Endothelial cell of umbilical vein (primary cell): ENCODE measurements at regions not wholly inside any gene's neighbourhood (a gene's known extent, or its start where the extent isn't known, plus 50 kb on each side); places are given as distances from the start of the nearest gene placed in this dataset.

Experiments
- BruUV-seq: library from RNA; stranded (reverse); fragments of 400-500 nt; replicated peaks from 2 replicates; lab custom pipeline; 2021; lab: Mats Ljungman, UMichigan
- CTCF ChIA-PET: fragments of 300-600, 350-600 bp; sonication (Branson Sonifier 250); formaldehyde crosslinking; loops from one replicate; lab custom pipeline; 2021; ENCODE audit warnings: antibody characterized with exemption, inconsistent platforms; lab: Charles Lee
- POLR2A ChIA-PET: fragments of 300-600, 350-600 bp; sonication (Branson Sonifier 250); formaldehyde crosslinking; loops from one replicate; lab custom pipeline; 2021; ENCODE audit warnings: antibody characterized with exemption, inconsistent platforms; lab: Charles Lee
- DNase-seq: peaks from one replicate; pipeline ENCODE4 v3.0.0-alpha.2; 2011; ENCODE audit warnings: low read depth, low spot score
- FAIRE-seq: peaks from 2 replicates; lab custom pipeline; 2011; peaks lifted over from hg19 to GRCh38; lab: Jason Lieb, UNC
- H2AFZ ChIP-seq: 2 replicates; pipeline ENCODE4 v1.6.0; 2012; ENCODE audit warnings: low read depth, low read length, control low read depth, inconsistent platforms
- H3K27ac ChIP-seq: 2 replicates; pipeline ENCODE4 v1.5.1; 2011; ENCODE audit warnings: low read depth, mild to moderate bottlenecking, control low read depth, low read length, moderate library complexity; ENCODE audit not compliant: insufficient read depth
- H3K27me3 ChIP-seq, 2 experiments: 2 replicates each; pipeline versions ENCODE4 v1.6.0 to v1.6.1; 2011; ENCODE audit warnings: low read length in 2 of 2, mixed read lengths in 1 of 2; ENCODE audit not compliant: control insufficient read depth in 2 of 2, insufficient read depth in 2 of 2
- H3K36me3 ChIP-seq, 2 experiments: 2 replicates in 1 of 2; 3 replicates in 1 of 2; pipeline ENCODE4 v1.5.1; 2011; ENCODE audit warnings: low read length in 2 of 2, mild to moderate bottlenecking in 1 of 2, moderate library complexity in 1 of 2; ENCODE audit not compliant: control insufficient read depth in 2 of 2, insufficient read depth in 2 of 2; ENCODE audit errors: extremely low read depth in 1 of 2
- H3K4me1 ChIP-seq: 3 replicates; pipeline ENCODE4 v1.5.1; 2011; ENCODE audit warnings: mild to moderate bottlenecking, low read length; ENCODE audit not compliant: control insufficient read depth, insufficient read depth; ENCODE audit errors: extremely low read depth
- H3K4me2 ChIP-seq: 2 replicates; pipeline ENCODE4 v1.6.1; 2011; ENCODE audit warnings: low read length, control low read depth, mixed read lengths; ENCODE audit not compliant: insufficient read depth
- H3K4me3 ChIP-seq, 3 experiments: fragments of 200-600 bp in 1 of 3; sonication (generic), shearing (Covaris generic) in 1 of 3; replicated peaks in 1 of 3; 2 replicates each; pipeline ENCODE4 v1.5.1; 2011 to 2016; ENCODE audit warnings: control low read depth in 3 of 3, low read length in 3 of 3, mild to moderate bottlenecking in 2 of 3, inconsistent platforms in 1 of 3, low read depth in 1 of 3, moderate library complexity in 1 of 3; ENCODE audit not compliant: insufficient read depth in 1 of 3
- H3K79me2 ChIP-seq: 2 replicates; pipeline ENCODE4 v1.6.0; 2012; ENCODE audit warnings: low read length, inconsistent platforms; ENCODE audit not compliant: control insufficient read depth, insufficient read depth
- H3K9ac ChIP-seq: replicated peaks from 2 replicates; pipeline ENCODE3; 2011; ENCODE audit warnings: low read length, control low read depth; ENCODE audit not compliant: insufficient read depth; ENCODE audit errors: extremely low read depth
- H3K9me1 ChIP-seq: replicated peaks from 3 replicates; pipeline ENCODE4 v1.6.0; 2011; ENCODE audit warnings: mild to moderate bottlenecking, low read length; ENCODE audit not compliant: control insufficient read depth, insufficient read depth; ENCODE audit errors: extremely low read depth
- H3K9me3 ChIP-seq: replicated peaks from 2 replicates; pipeline ENCODE4 v1.5.1; 2012; ENCODE audit warnings: low read length, inconsistent platforms; ENCODE audit not compliant: control insufficient read depth, insufficient read depth
- H4K20me1 ChIP-seq: replicated peaks from 2 replicates; pipeline ENCODE3; 2011; ENCODE audit warnings: mild to moderate bottlenecking, low read length; ENCODE audit not compliant: control insufficient read depth, insufficient read depth; ENCODE audit errors: extremely low read depth
- CTCF ChIP-seq, 2 donors: IDR thresholded peaks; 1 replicate in 1 of 2; 2 replicates in 1 of 2; pipeline ENCODE4 v1.5.1; 2011; ENCODE audit warnings: low read length in 2 of 2, mild to moderate bottlenecking in 2 of 2, moderate library complexity in 2 of 2, control low read depth in 1 of 2, inconsistent platforms in 1 of 2, low read depth in 1 of 2; ENCODE audit not compliant: insufficient read depth in 1 of 2; ENCODE audit errors: extremely low read depth in 1 of 2
- EZH2 ChIP-seq: IDR thresholded peaks from 2 replicates; pipeline ENCODE4 v1.6.1; 2012; ENCODE audit warnings: borderline replicate concordance, low read depth, mild to moderate bottlenecking, moderate library complexity, low read length, inconsistent platforms; ENCODE audit not compliant: severe bottlenecking
- FOS ChIP-seq: IDR thresholded peaks from 2 replicates; pipeline ENCODE4 v1.6.1; 2011; ENCODE audit warnings: mild to moderate bottlenecking, low read length, moderate library complexity, borderline replicate concordance; ENCODE audit not compliant: insufficient read depth
- GATA2 ChIP-seq: IDR thresholded peaks from 2 replicates; pipeline ENCODE4 v1.7.0; 2011; ENCODE audit warnings: low read depth, mild to moderate bottlenecking, moderate library complexity, mixed read lengths, low read length; ENCODE audit not compliant: insufficient read length, insufficient read depth
- JUN ChIP-seq: IDR thresholded peaks from 2 replicates; pipeline ENCODE4 v1.6.1; 2011; ENCODE audit warnings: borderline replicate concordance, low read depth; ENCODE audit not compliant: insufficient read length, insufficient read depth
- MYC ChIP-seq: IDR thresholded peaks from one replicate; pipeline ENCODE4 v1.6.1; 2011; ENCODE audit warnings: mild to moderate bottlenecking, low read depth, low read length
- POLR2A ChIP-seq: IDR thresholded peaks from 2 replicates; pipeline ENCODE4 v1.6.1; 2012; ENCODE audit warnings: low read depth, mild to moderate bottlenecking, control low read depth, low read length
- POLR2AphosphoS5 ChIP-seq: IDR thresholded peaks from 2 replicates; pipeline ENCODE4 v1.6.1; 2012; ENCODE audit warnings: low read depth, mild to moderate bottlenecking, control low read depth, low read length, moderate library complexity; ENCODE audit not compliant: insufficient read depth
- dilution Hi-C: fragments of 300-500 bp; cut with MboI; formaldehyde crosslinking; loops from one replicate; pipeline ENCODE4 v1.15.0; 2019; ENCODE audit warnings: low sequenced_read_pairs; ENCODE audit not compliant: extremely low pct_ligation_motif_present
- intact Hi-C: fragments of 100-400 bp; cut with micrococcal nuclease; formaldehyde crosslinking; loops from one replicate; pipeline ENCODE4 v1.10.0; 2022
- TF ChIP-seq, protein P1 (sequence below): IDR thresholded peaks from 2 replicates; pipeline ENCODE4 v1.6.1; 2011; ENCODE audit not compliant: insufficient read depth, insufficient read length

- ChIA-PET POLR2A (no interaction called here), CTCF (no interaction called here)
- H3K4me2 ChIP-seq: no peak overlapping the region
- no peak overlapping the region for H2AFZ ChIP-seq
- no peaks in the 10 kb centered on the region for H3K9me1 ChIP-seq
- no peaks in the 10 kb centered on the region for H3K9me3 ChIP-seq
- no peak overlapping the region for H3K4me3 ChIP-seq
- no peaks in the 10 kb centered on the region for H3K36me3 ChIP-seq
- intact Hi-C loops: no loop called here
- peaks cover 23% of the 10 kb centered on the region in 2 experiments for H3K27me3 ChIP-seq
- H4K20me1 ChIP-seq: no peaks in the 10 kb centered on the region
- H3K9ac ChIP-seq: no peak overlapping the region
- H3K79me2 ChIP-seq: no peaks in the 10 kb centered on the region
- FAIRE-seq (no peak), DNase-seq (no peak)
- dilution Hi-C loops: no loop called here
- BruUV-seq: no TSS peak
- H3K4me1 ChIP-seq: no peaks in the 10 kb centered on the region
- no peak overlapping the region for H3K27ac ChIP-seq
- TF ChIP-seq CTCF (IDR thresholded peaks at IDR 0.05; ENCODE audit: extremely low read depth in 1 of 2, insufficient read depth in 1 of 2, low read depth in 1 of 2, low read length in 2 of 2) (no peak), POLR2A (no peak), JUN (no peak), EZH2 (no peak), FOS (no peak)
Observed at GRCh38 chr22:22417495-22418162, 90.9 kb downstream of the ZNF280B start.

- Histone ChIP-seq H3K27me3 (peaks cover 20 to 23% of the 10 kb centered on the region in 2 experiments), H3K79me2 (no peaks in the 10 kb centered on the region), H3K4me2 (no peak overlapping the region), H3K9ac (no peak overlapping the region), H4K20me1 (no peaks in the 10 kb centered on the region), H2AFZ (no peak overlapping the region), H3K9me1 (no peaks in the 10 kb centered on the region), H3K9me3 (no peaks in the 10 kb centered on the region), H3K27ac (no peak overlapping the region), H3K4me3 (no peak overlapping the region), H3K36me3 (no peaks in the 10 kb centered on the region), H3K4me1 (no peaks in the 10 kb centered on the region)
- TF ChIP-seq EZH2: no peak
- TF ChIP-seq, protein P1, sequence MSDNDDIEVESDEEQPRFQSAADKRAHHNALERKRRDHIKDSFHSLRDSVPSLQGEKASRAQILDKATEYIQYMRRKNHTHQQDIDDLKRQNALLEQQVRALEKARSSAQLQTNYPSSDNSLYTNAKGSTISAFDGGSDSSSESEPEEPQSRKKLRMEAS: no peak
- no peak for TF ChIP-seq JUN
- TF ChIP-seq GATA2: no peak
- no peak for TF ChIP-seq POLR2A
- no peak for TF ChIP-seq FOS
- no peak for TF ChIP-seq CTCF (IDR thresholded peaks at IDR 0.05; ENCODE audit: extremely low read depth in 1 of 2, insufficient read depth in 1 of 2, low read depth in 1 of 2, low read length in 2 of 2)
- no peak for TF ChIP-seq POLR2AphosphoS5
- no peak for TF ChIP-seq MYC
- ChIA-PET CTCF (interaction anchor here (1.5 kb wide), 1 partner anchor 18 kb away, joined by 3 read pairs; no protein-coding TSS in a partner anchor), POLR2A (no interaction called here)
- dilution Hi-C loops (no loop called here), intact Hi-C loops (no loop called here)
- no peak for DNase-seq
- no peak for FAIRE-seq
- no TSS peak for BruUV-seq
Observed at GRCh38 chr22:22418163-22418549, 90.4 kb downstream of the ZNF280B start.
